Sigmoid colon (tissue), 4 donors: ENCODE measurements at regions not wholly inside any gene's neighbourhood (a gene's known extent, or its start where the extent isn't known, plus 50 kb on each side); places are given as distances from the start of the nearest gene placed in this dataset.

Experiments used
- EP300 ChIP-seq, 4 donors: sonication (generic); formaldehyde crosslinking; IDR thresholded peaks; one replicate each; pipeline ENCODE4 v1.6.1; 2017; ENCODE audit warnings: antibody characterized with exemption in 4 of 4
- POLR2A ChIP-seq, 2 donors: fragments of 450-650 bp; IDR thresholded peaks; one replicate each; pipeline ENCODE4 v1.6.1; 2016; ENCODE audit warnings: antibody characterized with exemption in 2 of 2, mild to moderate bottlenecking in 2 of 2, moderate library complexity in 2 of 2
- TF ChIP-seq, protein P1 (sequence below), 4 experiments: fragments of 450-650 bp in 3 of 4; fragments of 200-600 bp in 1 of 4; IDR thresholded peaks; one replicate each; pipeline ENCODE4 v1.5.1; 2016 to 2019; ENCODE audit warnings: antibody characterized with exemption in 4 of 4, mild to moderate bottlenecking in 3 of 4, moderate library complexity in 2 of 4

GRCh38 chr5:164145458-164145857 is 640.0 kb downstream of the MAT2B start:
- TF ChIP-seq, protein P1, sequence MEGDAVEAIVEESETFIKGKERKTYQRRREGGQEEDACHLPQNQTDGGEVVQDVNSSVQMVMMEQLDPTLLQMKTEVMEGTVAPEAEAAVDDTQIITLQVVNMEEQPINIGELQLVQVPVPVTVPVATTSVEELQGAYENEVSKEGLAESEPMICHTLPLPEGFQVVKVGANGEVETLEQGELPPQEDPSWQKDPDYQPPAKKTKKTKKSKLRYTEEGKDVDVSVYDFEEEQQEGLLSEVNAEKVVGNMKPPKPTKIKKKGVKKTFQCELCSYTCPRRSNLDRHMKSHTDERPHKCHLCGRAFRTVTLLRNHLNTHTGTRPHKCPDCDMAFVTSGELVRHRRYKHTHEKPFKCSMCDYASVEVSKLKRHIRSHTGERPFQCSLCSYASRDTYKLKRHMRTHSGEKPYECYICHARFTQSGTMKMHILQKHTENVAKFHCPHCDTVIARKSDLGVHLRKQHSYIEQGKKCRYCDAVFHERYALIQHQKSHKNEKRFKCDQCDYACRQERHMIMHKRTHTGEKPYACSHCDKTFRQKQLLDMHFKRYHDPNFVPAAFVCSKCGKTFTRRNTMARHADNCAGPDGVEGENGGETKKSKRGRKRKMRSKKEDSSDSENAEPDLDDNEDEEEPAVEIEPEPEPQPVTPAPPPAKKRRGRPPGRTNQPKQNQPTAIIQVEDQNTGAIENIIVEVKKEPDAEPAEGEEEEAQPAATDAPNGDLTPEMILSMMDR (IDR thresholded peaks at IDR 0.05), result no peak
- TF ChIP-seq POLR2A (IDR thresholded peaks at IDR 0.05), result no peak
- TF ChIP-seq EP300 (IDR thresholded peaks at IDR 0.05), result no peak
